MM.1S (cell line): ENCODE measurements at regions not wholly inside any gene's neighbourhood (a gene's known extent, or its start where the extent isn't known, plus 50 kb on each side); places are given as distances from the start of the nearest gene placed in this dataset.
"Not testable (repeated sequence)": the region's sequence is repeated elsewhere in the genome, so short reads cannot be mapped to it uniquely, and the experiment has no call there.

ENCODE experiments used
- CTCF ChIP-seq: fragments of 300-600 bp; sonication (generic); IDR thresholded peaks from 2 replicates; pipeline ENCODE4 v1.5.1; 2016; ENCODE audit warnings: antibody characterized with exemption, low read length, mixed read lengths
- EZH2 ChIP-seq: fragments of 300-600 bp; sonication (generic); optimal IDR thresholded peaks from 2 replicates; pipeline ENCODE3; 2017; ENCODE audit warnings: low read depth, mild to moderate bottlenecking, antibody characterized with exemption, low read length, mixed read lengths
- EZH2phosphoT487 ChIP-seq: fragments of 300-600 bp; sonication (generic); IDR thresholded peaks from 2 replicates; pipeline ENCODE4 v1.6.1; 2018; ENCODE audit warnings: antibody characterized with exemption, low read length

GRCh38 chr20:58767817-58768216, 75.2 kb downstream of the NPEPL1 start:
- not testable (repeated sequence) for TF ChIP-seq EZH2, CTCF, EZH2phosphoT487
